PC-3 (cell line): ENCODE measurements at regions not wholly inside any gene's neighbourhood (a gene's known extent, or its start where the extent isn't known, plus 50 kb on each side); places are given as distances from the start of the nearest gene placed in this dataset.

Source experiments
- ATAC-seq: fragments of 200-7000 bp; cut with Tn5 transposase; 2 replicates; pipeline ENCODE4 v1.9.1; 2020; ENCODE audit warnings: mild to moderate bottlenecking, moderate library complexity
- BruUV-seq: library from RNA; stranded (reverse); fragments of 400-500 nt; replicated peaks from 2 replicates; lab custom pipeline; 2021; lab: Mats Ljungman, UMichigan
- CTCF ChIA-PET: fragments of 300-600 bp; sonication (Branson Sonifier 250); formaldehyde crosslinking; loops from one replicate; lab custom pipeline; 2022; ENCODE audit warnings: antibody characterized with exemption; lab: Charles Lee
- POLR2A ChIA-PET: fragments of 300-600 bp; sonication (Branson Sonifier 250); formaldehyde crosslinking; loops from one replicate; lab custom pipeline; 2022; ENCODE audit warnings: antibody characterized with exemption; ENCODE audit not compliant: unreplicated experiment; lab: Charles Lee
- DNase-seq: peaks from one replicate; pipeline ENCODE4 v3.0.0-alpha.2; 2015
- H2AFZ ChIP-seq: fragments of 300-600 bp; sonication (generic); 2 replicates; pipeline ENCODE4 v1.6.0; 2016; ENCODE audit warnings: antibody characterized with exemption, low read length
- H3F3A ChIP-seq: fragments of 300-600 bp; sonication (generic); one replicate; pipeline ENCODE4 v1.6.0; 2017; ENCODE audit warnings: antibody characterized with exemption, low read length, control low read depth, mild to moderate bottlenecking; ENCODE audit not compliant: unreplicated experiment
- H3K27ac ChIP-seq: fragments of 300-600 bp; sonication (generic); 2 replicates; pipeline ENCODE4 v1.5.1; 2016; ENCODE audit warnings: mild to moderate bottlenecking, low read length
- H3K27me3 ChIP-seq: fragments of 300-600 bp; sonication (generic); 2 replicates; pipeline ENCODE4 v1.6.1; 2016; ENCODE audit warnings: low read length, mixed read lengths
- H3K36me3 ChIP-seq: fragments of 300-600 bp; sonication (generic); 2 replicates; pipeline ENCODE4 v1.6.1; 2016; ENCODE audit warnings: low read depth, mixed run types, low read length, mixed read lengths
- H3K4me1 ChIP-seq: fragments of 300-600 bp; sonication (generic); 2 replicates; pipeline ENCODE4 v1.5.1; 2016; ENCODE audit warnings: low read length; ENCODE audit not compliant: insufficient read depth
- H3K4me2 ChIP-seq: fragments of 300-600 bp; sonication (generic); 2 replicates; pipeline ENCODE4 v1.6.0; 2016; ENCODE audit warnings: low read length
- H3K4me3 ChIP-seq: fragments of 300-600 bp; sonication (generic); 2 replicates; pipeline ENCODE4 v1.5.1; 2016; ENCODE audit warnings: mild to moderate bottlenecking, low read length, mixed read lengths
- H3K79me2 ChIP-seq: fragments of 300-600 bp; sonication (generic); 2 replicates; pipeline ENCODE4 v1.6.1; 2017; ENCODE audit warnings: low read length, mixed read lengths
- H3K9ac ChIP-seq: fragments of 300-600 bp; sonication (generic); 2 replicates; pipeline ENCODE4 v1.6.0; 2016; ENCODE audit warnings: mild to moderate bottlenecking, low read length
- H3K9me2 ChIP-seq: fragments of 300-600 bp; sonication (generic); replicated peaks from 2 replicates; pipeline ENCODE4 v1.6.1; 2016; ENCODE audit warnings: mixed run types, low read length, mixed read lengths
- H3K9me3 ChIP-seq: fragments of 300-600 bp; sonication (generic); 2 replicates; pipeline ENCODE4 v1.6.1; 2016; ENCODE audit warnings: low read length, mixed read lengths
- H4K20me1 ChIP-seq: fragments of 300-600 bp; sonication (generic); 2 replicates; pipeline ENCODE4 v1.6.1; 2016; ENCODE audit warnings: low read length, mixed read lengths
- CTCF ChIP-seq: fragments of 300-600 bp; sonication (generic); conservative IDR thresholded peaks from 2 replicates; pipeline ENCODE4 v1.5.1; 2017; ENCODE audit warnings: antibody characterized with exemption, low read depth, mild to moderate bottlenecking, low read length
- EZH2 ChIP-seq: fragments of 300-600 bp; sonication (generic); IDR thresholded peaks from one replicate; pipeline ENCODE4 v1.6.1; 2017; ENCODE audit warnings: antibody characterized with exemption, mild to moderate bottlenecking, low read length; ENCODE audit not compliant: unreplicated experiment
- EZH2phosphoT487 ChIP-seq: fragments of 300-600 bp; sonication (generic); IDR thresholded peaks from 2 replicates; pipeline ENCODE4 v1.6.1; 2018; ENCODE audit warnings: mild to moderate bottlenecking, antibody characterized with exemption, low read length, borderline replicate concordance
- intact Hi-C: fragments of 100-400 bp; cut with micrococcal nuclease; formaldehyde crosslinking; loops from 2 replicates; pipeline ENCODE4 v1.9.0; 2023

- no peak overlapping the region for H3K27ac ChIP-seq
- no peak for DNase-seq
- TF ChIP-seq CTCF, result no peak
- no peak overlapping the region for H3K4me3 ChIP-seq
- no peak for ATAC-seq
- ChIA-PET POLR2A (no interaction called here), CTCF (no interaction called here)
- no peaks in the 10 kb centered on the region for H3K9me3 ChIP-seq
- no peaks in the 10 kb centered on the region for H4K20me1 ChIP-seq
- H3K9me2 ChIP-seq, result no peaks in the 10 kb centered on the region
- H3K4me2 ChIP-seq, result no peak overlapping the region
- no TSS peak for BruUV-seq
- intact Hi-C loops, result no loop called here
- H3K9ac ChIP-seq, result no peak overlapping the region
- no peaks in the 10 kb centered on the region for H3F3A ChIP-seq
- no peaks in the 10 kb centered on the region for H3K27me3 ChIP-seq
- H3K36me3 ChIP-seq, result no peaks in the 10 kb centered on the region
- H2AFZ ChIP-seq, result no peak overlapping the region
- H3K4me1 ChIP-seq, result no peaks in the 10 kb centered on the region
- no peaks in the 10 kb centered on the region for H3K79me2 ChIP-seq
These were observed 319.4 kb downstream of the HTR1B start for GRCh38 chr6:77143659-77144447.

- no TSS peak for BruUV-seq
- H3K9me3 ChIP-seq, result no peaks in the 10 kb centered on the region
- DNase-seq (peak; percentile 38), ATAC-seq (peak; percentile 56)
- H3K79me2 ChIP-seq, result no peaks in the 10 kb centered on the region
- no peaks in the 10 kb centered on the region for H3K27me3 ChIP-seq
- H3K4me3 ChIP-seq, result no peak overlapping the region
- intact Hi-C loops, result no loop called here
- no peak overlapping the region for H2AFZ ChIP-seq
- H3K9ac ChIP-seq, result no peak overlapping the region
- H3K4me2 ChIP-seq, result no peak overlapping the region
- H3K36me3 ChIP-seq, result no peaks in the 10 kb centered on the region
- ChIA-PET POLR2A (no interaction called here), CTCF (no interaction called here)
- no peak overlapping the region; the same call in 1 of the 2 replicates for H3K27ac ChIP-seq
- no peaks in the 10 kb centered on the region for H3F3A ChIP-seq
- no peaks in the 10 kb centered on the region for H3K9me2 ChIP-seq
- no peaks in the 10 kb centered on the region for H4K20me1 ChIP-seq
- TF ChIP-seq EZH2 (no peak), CTCF (no peak)
- peaks cover 5% of the 10 kb centered on the region; the same call in 1 of the 2 replicates for H3K4me1 ChIP-seq
These were observed 327.2 kb downstream of the HTR1B start for GRCh38 chr6:77136086-77136485.

GRCh38 chr6:77133031-77133430, 330.3 kb downstream of the HTR1B start:
- Histone ChIP-seq H3K79me2 (no peaks in the 10 kb centered on the region), H2AFZ (no peak overlapping the region), H3K9me2 (no peaks in the 10 kb centered on the region), H4K20me1 (no peaks in the 10 kb centered on the region), H3K9ac (no peak overlapping the region), H3K4me3 (no peak overlapping the region), H3K36me3 (no peaks in the 10 kb centered on the region), H3F3A (no peaks in the 10 kb centered on the region), H3K4me1 (peaks cover 5% of the 10 kb centered on the region; the same call in 1 of the 2 replicates), H3K4me2 (no peak overlapping the region), H3K27me3 (no peaks in the 10 kb centered on the region), H3K27ac (no peak overlapping the region), H3K9me3 (no peaks in the 10 kb centered on the region)
- no peak for ATAC-seq
- BruUV-seq, result no TSS peak
- no peak for DNase-seq
- ChIA-PET POLR2A (no interaction called here), CTCF (no interaction called here)
- intact Hi-C loops, result no loop called here
- TF ChIP-seq EZH2phosphoT487 (no peak), EZH2 (no peak), CTCF (no peak)
